Neural progenitor cell (in vitro differentiated cells): ENCODE measurements at regions not wholly inside any gene's neighbourhood (a gene's known extent, or its start where the extent isn't known, plus 50 kb on each side); places are given as distances from the start of the nearest gene placed in this dataset.

Experiments used
- DNase-seq: peaks from one replicate; pipeline ENCODE4 v3.0.0-alpha.2; 2016; ENCODE audit warnings: low spot score
- H2AFZ ChIP-seq: fragments of 200-600 bp; sonication (generic); replicated peaks from 2 replicates; pipeline ENCODE4 v1.6.1; 2016; ENCODE audit warnings: antibody characterized with exemption
- H3F3A ChIP-seq: fragments of 200-600 bp; sonication (generic); 2 replicates; pipeline ENCODE4 v1.6.1; 2016; ENCODE audit warnings: antibody characterized with exemption, low read depth
- H3K27ac ChIP-seq: fragments of 200-600 bp; sonication (generic); 2 replicates; pipeline ENCODE4 v1.5.1; 2016; ENCODE audit warnings: mild to moderate bottlenecking
- H3K27me3 ChIP-seq: fragments of 200-600 bp; sonication (generic); 2 replicates; pipeline ENCODE4 v1.6.1; 2016; ENCODE audit warnings: mild to moderate bottlenecking, moderate library complexity
- H3K36me3 ChIP-seq: fragments of 200-600 bp; sonication (generic); 2 replicates; pipeline ENCODE4 v1.5.1; 2016
- H3K4me1 ChIP-seq: fragments of 200-600 bp; sonication (generic); 2 replicates; pipeline ENCODE4 v1.6.1; 2016; ENCODE audit warnings: mixed run types
- H3K4me2 ChIP-seq: fragments of 200-600 bp; sonication (generic); 2 replicates; pipeline ENCODE4 v1.6.1; 2016
- H3K4me3 ChIP-seq: fragments of 200-600 bp; sonication (generic); 2 replicates; pipeline ENCODE4 v1.5.1; 2016
- H3K79me2 ChIP-seq: fragments of 200-600 bp; sonication (generic); 2 replicates; pipeline ENCODE4 v1.6.1; 2016; ENCODE audit warnings: low read depth
- H3K9ac ChIP-seq: fragments of 200-600 bp; sonication (generic); 2 replicates; pipeline ENCODE4 v1.6.1; 2016
- H3K9me3 ChIP-seq: fragments of 200-600 bp; sonication (generic); 2 replicates; pipeline ENCODE4 v1.5.1; 2016; ENCODE audit warnings: low read depth
- H4K20me1 ChIP-seq: fragments of 200-600 bp; sonication (generic); 2 replicates; pipeline ENCODE4 v1.6.1; 2016; ENCODE audit warnings: low read depth
- H3K27ac Mint-ChIP-seq: 3 replicates; pipeline ENCODE4 v1.8.0; 2021; ENCODE audit warnings: mixed read lengths
- H3K27me3 Mint-ChIP-seq: 2 replicates; pipeline ENCODE4 v1.8.0; 2022; ENCODE audit warnings: low read depth, mild to moderate bottlenecking, inconsistent platforms, moderate library complexity, mixed read lengths; ENCODE audit not compliant: insufficient read depth
- H3K36me3 Mint-ChIP-seq: 3 replicates; pipeline ENCODE4 v1.8.0; 2021; ENCODE audit warnings: mixed read lengths
- H3K4me1 Mint-ChIP-seq: 3 replicates; pipeline ENCODE4 v1.8.0; 2021; ENCODE audit warnings: mixed read lengths
- H3K4me3 Mint-ChIP-seq: 3 replicates; pipeline ENCODE4 v1.8.0; 2021; ENCODE audit warnings: mild to moderate bottlenecking, moderate library complexity, mixed read lengths
- H3K9me3 Mint-ChIP-seq: 3 replicates; pipeline ENCODE4 v1.8.0; 2020; ENCODE audit warnings: mixed read lengths
- EZH2 ChIP-seq: fragments of 200-600 bp; sonication (generic); IDR thresholded peaks from 2 replicates; pipeline ENCODE4 v1.6.1; 2017; ENCODE audit warnings: antibody characterized with exemption, mild to moderate bottlenecking, moderate library complexity
- EZH2phosphoT487 ChIP-seq: fragments of 200-600 bp; sonication (generic); IDR thresholded peaks from 2 replicates; pipeline ENCODE4 v1.6.1; 2017; ENCODE audit warnings: antibody characterized with exemption
- TF ChIP-seq, protein P1 (sequence below): fragments of 200-600 bp; sonication (generic); IDR thresholded peaks from 2 replicates; pipeline ENCODE4 v1.5.1; 2017; ENCODE audit warnings: antibody characterized with exemption, mild to moderate bottlenecking

GRCh38 chr4:176498617-176499256, 179.0 kb downstream of the SPCS3 start:
- TF ChIP-seq, protein P1, sequence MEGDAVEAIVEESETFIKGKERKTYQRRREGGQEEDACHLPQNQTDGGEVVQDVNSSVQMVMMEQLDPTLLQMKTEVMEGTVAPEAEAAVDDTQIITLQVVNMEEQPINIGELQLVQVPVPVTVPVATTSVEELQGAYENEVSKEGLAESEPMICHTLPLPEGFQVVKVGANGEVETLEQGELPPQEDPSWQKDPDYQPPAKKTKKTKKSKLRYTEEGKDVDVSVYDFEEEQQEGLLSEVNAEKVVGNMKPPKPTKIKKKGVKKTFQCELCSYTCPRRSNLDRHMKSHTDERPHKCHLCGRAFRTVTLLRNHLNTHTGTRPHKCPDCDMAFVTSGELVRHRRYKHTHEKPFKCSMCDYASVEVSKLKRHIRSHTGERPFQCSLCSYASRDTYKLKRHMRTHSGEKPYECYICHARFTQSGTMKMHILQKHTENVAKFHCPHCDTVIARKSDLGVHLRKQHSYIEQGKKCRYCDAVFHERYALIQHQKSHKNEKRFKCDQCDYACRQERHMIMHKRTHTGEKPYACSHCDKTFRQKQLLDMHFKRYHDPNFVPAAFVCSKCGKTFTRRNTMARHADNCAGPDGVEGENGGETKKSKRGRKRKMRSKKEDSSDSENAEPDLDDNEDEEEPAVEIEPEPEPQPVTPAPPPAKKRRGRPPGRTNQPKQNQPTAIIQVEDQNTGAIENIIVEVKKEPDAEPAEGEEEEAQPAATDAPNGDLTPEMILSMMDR, result no peak
- TF ChIP-seq EZH2phosphoT487 (no peak), EZH2 (no peak)
- no peak overlapping the region for H3K4me3 Mint-ChIP-seq
- H3K27ac Mint-ChIP-seq, result no peak overlapping the region
- peaks cover 2% of the 10 kb centered on the region for H3K27me3 Mint-ChIP-seq
- no peak overlapping the region for H2AFZ ChIP-seq
- no peaks in the 10 kb centered on the region for H3K4me1 Mint-ChIP-seq
- no peaks in the 10 kb centered on the region for H3F3A ChIP-seq
- no peaks in the 10 kb centered on the region for H3K79me2 ChIP-seq
- H3K9ac ChIP-seq, result no peak overlapping the region
- H4K20me1 ChIP-seq, result no peaks in the 10 kb centered on the region
- no peaks in the 10 kb centered on the region for H3K27me3 ChIP-seq
- no peak overlapping the region for H3K27ac ChIP-seq
- H3K36me3 ChIP-seq, result no peaks in the 10 kb centered on the region
- no peak overlapping the region for H3K4me2 ChIP-seq
- DNase-seq, result no peak
- H3K4me1 ChIP-seq, result no peaks in the 10 kb centered on the region
- no peaks in the 10 kb centered on the region for H3K36me3 Mint-ChIP-seq
- H3K9me3 ChIP-seq, result no peaks in the 10 kb centered on the region
- H3K9me3 Mint-ChIP-seq, result peaks cover 9% of the 10 kb centered on the region
- H3K4me3 ChIP-seq, result no peak overlapping the region

DNA sequence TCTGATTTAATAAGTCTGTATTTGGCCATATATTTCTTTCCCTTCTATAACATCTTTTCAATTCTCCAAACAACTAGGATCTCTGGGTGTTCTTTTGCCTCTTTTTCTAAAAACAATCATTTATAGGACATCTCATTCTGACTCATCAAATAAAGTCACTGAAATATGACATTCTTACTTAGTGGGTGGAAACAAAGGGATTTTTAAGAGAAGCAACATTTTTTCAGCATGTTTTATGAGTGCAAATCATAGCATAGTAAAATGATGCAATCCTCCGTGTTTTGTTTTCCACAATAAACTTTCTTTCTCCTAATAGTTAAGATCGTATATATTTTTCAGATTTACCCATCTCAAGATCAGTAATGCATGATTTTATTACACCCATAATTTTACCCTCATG, 179.8 kb downstream of the SPCS3 start:
- Histone ChIP-seq H3F3A (no peaks in the 10 kb centered on the region), H3K9me3 (no peaks in the 10 kb centered on the region), H4K20me1 (no peaks in the 10 kb centered on the region), H3K4me2 (no peak overlapping the region), H3K9ac (no peak overlapping the region), H3K36me3 (no peaks in the 10 kb centered on the region), H3K27me3 (no peaks in the 10 kb centered on the region), H2AFZ (no peak overlapping the region), H3K4me1 (no peaks in the 10 kb centered on the region), H3K4me3 (no peak overlapping the region), H3K79me2 (no peaks in the 10 kb centered on the region), H3K27ac (no peak overlapping the region)
- Mint-ChIP-seq H3K4me1 (no peaks in the 10 kb centered on the region), H3K27ac (no peak overlapping the region), H3K27me3 (peaks cover 2% of the 10 kb centered on the region), H3K9me3 (peaks cover 9% of the 10 kb centered on the region), H3K36me3 (no peaks in the 10 kb centered on the region), H3K4me3 (no peak overlapping the region)
- DNase-seq, result no peak
- TF ChIP-seq, protein P1, result no peak
- TF ChIP-seq EZH2phosphoT487, result no peak
- TF ChIP-seq EZH2, result no peak

DNA sequence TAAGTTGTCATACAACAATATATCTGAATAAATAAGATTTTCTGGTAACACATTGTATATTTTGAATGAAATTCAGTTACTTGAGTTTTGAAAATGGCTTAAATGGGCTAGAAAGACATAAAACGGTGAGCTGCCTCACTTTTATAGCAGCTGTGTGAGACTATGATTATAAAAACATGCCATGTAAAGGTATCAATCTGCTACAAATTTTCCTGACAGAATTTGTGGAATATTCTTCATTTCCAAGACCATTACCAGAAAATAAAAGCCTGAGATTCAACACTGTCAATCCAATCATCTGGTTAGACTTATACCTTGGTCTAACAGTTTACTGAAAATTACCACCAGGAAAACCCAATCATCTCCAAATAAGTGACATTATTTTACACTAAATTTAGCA, 181.1 kb downstream of the SPCS3 start:
- Mint-ChIP-seq H3K9me3 (peaks cover 5% of the 10 kb centered on the region), H3K27ac (peak overlapping the region; percentile 13), H3K4me3 (no peak overlapping the region), H3K4me1 (no peaks in the 10 kb centered on the region), H3K27me3 (peaks cover 2% of the 10 kb centered on the region), H3K36me3 (no peaks in the 10 kb centered on the region)
- Histone ChIP-seq H3F3A (no peaks in the 10 kb centered on the region), H2AFZ (no peak overlapping the region), H4K20me1 (no peaks in the 10 kb centered on the region), H3K79me2 (no peaks in the 10 kb centered on the region), H3K9ac (no peak overlapping the region), H3K4me2 (no peak overlapping the region), H3K27me3 (no peaks in the 10 kb centered on the region), H3K36me3 (no peaks in the 10 kb centered on the region), H3K4me3 (no peak overlapping the region), H3K27ac (no peak overlapping the region), H3K4me1 (no peaks in the 10 kb centered on the region), H3K9me3 (no peaks in the 10 kb centered on the region)
- TF ChIP-seq, protein P1, result no peak
- no peak for TF ChIP-seq EZH2phosphoT487
- TF ChIP-seq EZH2, result no peak
- no peak for DNase-seq
